Stimulated activated effector memory CD8-positive, alpha-beta T cell treated with anti-CD3 and anti-CD28 coated beads, Interleukin-12 subunit alpha, Interleukin-12 subunit beta, amount 100 ng/mL, for 72 hours (primary cell): ENCODE measurements at regions not wholly inside any gene's neighbourhood (a gene's known extent, or its start where the extent isn't known, plus 50 kb on each side); places are given as distances from the start of the nearest gene placed in this dataset.
A peak's percentile ranks its signal among the peaks of the same experiment; 100 is the strongest.
"Not testable (repeated sequence)": the region's sequence is repeated elsewhere in the genome, so short reads cannot be mapped to it uniquely, and the experiment has no call there.

Source experiments
- ATAC-seq: fragments of 150-1000 bp; cut with Tn5 transposase; 2 replicates; pipeline ENCODE4 v1.10.0; 2021
- DNase-seq, 2 donors: peaks; one replicate each; pipeline ENCODE4 v3.0.0; 2021 to 2022; ENCODE audit warnings: low spot score in 2 of 2
- H3K27ac Mint-ChIP-seq: one replicate; pipeline ENCODE4 v1.8.0; 2022; ENCODE audit warnings: mild to moderate bottlenecking, mixed read lengths
- H3K36me3 Mint-ChIP-seq: one replicate; pipeline ENCODE4 v1.8.0; 2022; ENCODE audit warnings: mild to moderate bottlenecking, mixed read lengths
- H3K4me1 Mint-ChIP-seq: one replicate; pipeline ENCODE4 v1.8.0; 2022; ENCODE audit warnings: mixed read lengths
- H3K4me3 Mint-ChIP-seq: one replicate; pipeline ENCODE4 v1.8.0; 2022; ENCODE audit warnings: mild to moderate bottlenecking, mixed read lengths
- H3K9me3 Mint-ChIP-seq: one replicate; pipeline ENCODE4 v1.8.0; 2022; ENCODE audit warnings: mixed read lengths

DNA sequence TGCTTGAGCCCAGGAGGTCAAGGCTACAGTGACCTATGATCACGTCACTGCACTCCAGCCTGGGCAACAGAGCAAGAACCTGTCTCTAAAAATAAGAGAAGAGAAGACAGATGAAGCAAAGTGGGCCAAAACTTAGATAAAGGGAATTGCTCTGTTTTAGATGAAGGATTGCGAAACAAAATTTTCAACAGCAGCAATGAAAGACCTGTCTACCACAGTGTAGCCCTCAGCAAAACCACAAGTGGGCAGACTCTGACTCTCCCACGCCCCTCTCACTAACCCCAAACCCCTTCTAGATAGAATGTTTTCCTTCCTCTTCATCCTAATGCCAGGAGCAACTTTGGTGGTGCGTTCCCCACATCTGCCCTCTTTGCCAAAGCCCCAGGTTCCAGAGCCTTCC lies 105.6 kb upstream of the ALDH3B2 start:
- Mint-ChIP-seq H3K4me1 (peaks cover 5% of the 10 kb centered on the region), H3K9me3 (no peaks in the 10 kb centered on the region), H3K36me3 (no peaks in the 10 kb centered on the region), H3K27ac (no peak overlapping the region), H3K4me3 (no peak overlapping the region)
- DNase-seq (no peak), ATAC-seq (no peak)

DNA sequence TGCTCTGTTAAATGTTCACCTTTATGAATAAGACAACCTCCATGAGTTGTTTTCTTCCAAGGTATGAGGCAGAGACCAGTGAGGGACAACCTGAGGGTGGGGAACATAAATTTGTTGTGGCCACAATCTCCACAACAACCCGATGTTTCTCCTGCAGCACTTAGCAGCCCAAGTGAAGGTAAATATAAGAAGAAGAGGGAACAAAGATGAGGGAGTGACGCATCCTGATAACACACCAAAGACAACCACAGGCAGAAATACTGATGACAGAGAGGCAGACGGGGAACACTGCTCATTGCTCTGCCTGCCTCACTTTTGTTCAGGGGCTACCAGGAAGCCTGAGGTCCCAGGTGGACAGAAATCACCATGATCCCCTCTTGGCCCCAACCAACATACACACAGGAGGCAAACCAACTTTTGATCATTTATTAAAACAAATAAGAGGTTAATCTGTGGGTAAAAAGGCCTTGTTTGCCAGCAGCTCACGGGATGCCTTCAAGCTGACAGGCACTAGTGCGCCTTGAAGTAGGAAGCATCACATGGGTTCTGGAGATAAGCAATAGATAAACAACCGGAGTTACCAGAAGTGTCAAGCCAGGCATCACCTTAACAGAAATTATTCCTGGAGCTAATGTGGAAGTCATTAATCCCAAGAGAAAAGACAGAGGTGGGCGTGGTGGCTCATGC lies 104.9 kb upstream of the ALDH3B2 start:
- H3K4me3 Mint-ChIP-seq, H3K36me3 Mint-ChIP-seq, DNase-seq, H3K9me3 Mint-ChIP-seq, H3K4me1 Mint-ChIP-seq, ATAC-seq, H3K27ac Mint-ChIP-seq: not testable (repeated sequence)

DNA sequence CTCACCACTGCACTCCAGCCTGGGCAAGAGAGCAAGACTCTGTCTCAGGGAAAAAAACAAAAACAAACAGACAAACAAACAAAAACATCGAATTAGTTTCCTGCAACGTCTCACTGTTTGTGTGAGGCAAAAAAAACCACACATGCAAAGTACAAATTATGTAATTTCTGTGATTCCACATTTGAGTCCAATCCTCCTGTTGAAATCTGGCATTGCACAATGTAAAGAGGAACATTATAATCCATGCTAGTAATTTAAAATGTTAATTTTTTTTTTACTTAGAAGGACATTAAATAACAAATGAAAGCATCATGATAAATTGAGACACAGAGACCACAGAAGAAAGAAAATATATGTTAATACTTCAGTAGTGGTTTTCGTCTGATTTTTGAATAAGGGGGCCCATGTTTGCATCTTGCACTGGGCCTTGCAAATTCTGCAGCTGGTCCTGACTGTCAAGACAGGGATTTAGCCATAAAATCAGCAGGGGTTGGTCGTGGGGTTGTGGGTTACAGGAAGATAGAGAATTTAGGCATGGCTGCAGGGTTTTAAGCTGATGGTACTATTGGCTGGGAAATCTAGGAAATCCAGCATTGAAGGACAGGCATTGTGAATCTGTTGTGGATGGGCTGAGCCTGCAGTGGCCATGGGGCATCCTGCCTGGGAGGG lies 102.6 kb upstream of the ALDH3B2 start:
- Mint-ChIP-seq H3K9me3 (no peaks in the 10 kb centered on the region), H3K4me3 (no peak overlapping the region), H3K36me3 (no peaks in the 10 kb centered on the region), H3K27ac (no peak overlapping the region), H3K4me1 (peaks cover 5% of the 10 kb centered on the region)
- ATAC-seq = no peak
- no peak for DNase-seq

DNA sequence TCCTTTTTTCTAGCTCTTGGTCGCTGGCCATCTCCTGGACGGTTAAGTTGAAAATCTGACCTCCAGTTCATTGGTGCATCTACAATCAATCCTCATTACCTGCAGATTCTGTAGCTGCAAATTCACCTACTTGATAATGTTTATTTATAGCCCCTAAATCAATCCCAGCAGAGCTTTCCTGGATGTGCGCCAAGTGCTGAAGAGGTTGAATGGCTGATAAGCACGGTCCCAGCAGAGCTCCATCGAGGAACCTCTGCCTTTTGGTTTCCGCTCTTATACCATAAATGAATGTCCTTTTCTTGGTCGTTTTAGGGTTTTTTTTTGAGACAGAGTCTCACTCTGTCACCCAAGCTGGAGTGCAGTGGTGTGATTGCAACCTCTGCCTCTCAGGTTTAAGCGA lies 99.8 kb upstream of the ALDH3B2 start:
- H3K4me1 Mint-ChIP-seq, DNase-seq, H3K9me3 Mint-ChIP-seq, H3K27ac Mint-ChIP-seq, H3K4me3 Mint-ChIP-seq, ATAC-seq, H3K36me3 Mint-ChIP-seq: not testable (repeated sequence)

DNA sequence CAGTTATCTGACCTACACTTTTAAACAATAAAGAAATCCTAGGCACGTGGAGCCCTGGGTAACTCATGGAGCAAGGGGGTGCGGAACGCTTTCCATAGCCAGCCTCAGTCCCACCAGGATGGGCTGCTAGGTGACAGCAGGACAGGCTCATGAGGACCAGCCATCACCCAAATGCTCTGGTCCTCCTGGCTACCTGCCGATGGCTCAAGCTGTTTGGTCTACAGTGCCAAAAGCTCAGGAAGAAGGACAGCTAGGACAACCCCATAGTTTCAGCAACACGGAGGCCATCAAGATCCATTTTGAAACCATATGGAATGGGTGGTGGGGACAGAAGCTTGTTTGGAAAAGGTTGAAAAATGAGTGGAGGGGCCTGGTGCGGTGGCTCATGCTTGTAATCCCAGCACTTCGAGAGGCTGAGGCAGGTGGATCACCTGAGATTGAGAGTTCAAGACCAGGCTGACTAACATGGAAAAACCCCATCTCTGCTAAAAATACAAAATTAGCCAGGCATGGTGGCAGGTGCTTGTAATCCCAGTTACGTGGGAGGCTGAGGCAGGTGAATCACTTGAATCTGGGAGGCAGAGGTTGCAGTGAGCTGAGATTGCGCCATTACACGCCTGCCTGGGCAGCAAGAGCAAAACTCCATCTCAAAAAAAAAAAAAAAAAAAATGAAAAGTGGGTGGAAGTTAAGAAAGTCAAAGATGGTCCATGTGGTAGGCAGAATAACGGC lies 93.7 kb upstream of the ALDH3B2 start:
- not testable (repeated sequence) for DNase-seq, H3K4me3 Mint-ChIP-seq, H3K27ac Mint-ChIP-seq, H3K4me1 Mint-ChIP-seq, H3K9me3 Mint-ChIP-seq, H3K36me3 Mint-ChIP-seq, ATAC-seq

DNA sequence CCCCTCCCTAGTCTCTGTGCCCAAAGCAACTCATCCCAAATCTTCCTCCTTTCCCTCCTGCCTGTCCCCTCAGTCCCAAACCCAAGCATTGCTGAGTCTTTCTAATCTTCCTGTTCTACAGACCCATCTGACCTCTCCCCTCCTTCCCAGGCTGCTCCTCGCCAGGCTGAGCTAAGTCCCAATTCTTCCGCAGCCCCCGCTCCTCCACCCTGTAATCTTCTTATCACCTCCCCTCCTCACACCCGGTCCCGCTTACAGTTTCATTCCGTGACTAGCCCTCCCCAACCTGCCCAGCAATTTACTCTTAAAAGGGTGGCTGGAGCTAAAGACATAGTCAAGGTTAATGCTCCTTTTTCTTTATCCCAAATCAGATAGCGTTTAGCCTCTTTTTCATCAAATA lies 86.8 kb upstream of the ALDH3B2 start:
- not testable (repeated sequence) for H3K36me3 Mint-ChIP-seq, ATAC-seq, H3K4me1 Mint-ChIP-seq, DNase-seq, H3K9me3 Mint-ChIP-seq, H3K27ac Mint-ChIP-seq, H3K4me3 Mint-ChIP-seq

DNA sequence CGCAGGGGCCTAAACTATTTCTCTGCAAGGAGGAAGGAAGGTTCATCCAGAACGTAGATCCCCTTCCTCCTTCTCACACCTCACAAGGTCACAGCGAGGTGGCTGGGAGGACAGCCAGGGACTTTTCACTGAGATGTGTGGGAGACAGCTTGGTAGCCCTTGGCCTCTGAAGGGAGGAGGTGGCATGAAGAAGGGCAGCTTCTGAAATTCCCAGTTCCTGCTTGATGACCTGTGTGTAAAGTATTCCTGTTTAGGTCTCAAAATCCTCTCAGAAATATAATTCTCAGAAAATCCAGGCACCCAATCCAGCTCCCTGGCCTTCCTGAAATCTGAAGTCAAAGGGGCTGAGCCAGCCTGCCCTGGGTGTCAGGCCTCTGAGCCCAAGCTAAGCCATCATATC lies 84.9 kb upstream of the ALDH3B2 start:
- not testable (repeated sequence) for H3K36me3 Mint-ChIP-seq, DNase-seq, H3K27ac Mint-ChIP-seq, H3K9me3 Mint-ChIP-seq, H3K4me1 Mint-ChIP-seq, ATAC-seq, H3K4me3 Mint-ChIP-seq

DNA sequence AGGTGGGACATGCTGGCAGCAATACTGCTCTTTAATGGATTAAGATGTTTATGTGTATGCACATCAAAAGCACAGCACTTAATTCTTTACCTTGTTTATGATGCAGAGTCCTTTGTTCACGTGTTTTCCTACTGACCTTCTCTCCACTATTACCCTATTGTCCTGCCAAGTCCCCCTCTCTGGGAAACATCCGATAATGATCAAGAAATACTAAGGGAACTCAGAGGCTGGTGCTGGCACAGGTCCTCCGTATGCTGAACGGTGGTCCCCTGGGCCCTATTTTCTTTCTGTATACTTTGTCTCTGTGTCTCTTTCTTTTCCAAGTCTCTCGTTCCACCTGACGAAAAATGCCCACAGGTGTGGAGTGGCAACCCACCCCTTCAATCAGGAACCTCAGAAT lies 84.0 kb upstream of the ALDH3B2 start:
- not testable (repeated sequence) for H3K4me3 Mint-ChIP-seq, H3K36me3 Mint-ChIP-seq, H3K27ac Mint-ChIP-seq, ATAC-seq, DNase-seq, H3K9me3 Mint-ChIP-seq, H3K4me1 Mint-ChIP-seq

DNA sequence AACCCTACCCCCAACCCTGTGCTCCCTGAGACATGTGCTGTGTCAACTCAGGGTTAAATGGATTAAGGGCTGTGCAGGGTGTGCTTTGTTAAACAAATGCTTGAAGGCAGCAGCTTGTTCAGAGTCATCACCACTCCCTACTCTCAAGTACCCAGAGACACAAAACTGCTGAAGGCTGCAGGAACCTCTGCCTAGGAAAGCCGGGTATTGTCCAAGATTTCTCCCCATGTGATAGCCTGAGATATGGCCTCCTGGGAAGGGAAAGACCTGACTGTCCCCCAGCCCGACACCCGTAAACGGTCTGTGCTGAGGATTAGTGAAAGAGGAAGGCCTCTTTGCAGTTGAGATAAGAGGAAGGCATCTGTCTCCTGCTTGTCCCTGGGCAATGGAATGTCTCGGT lies 83.6 kb upstream of the ALDH3B2 start:
- not testable (repeated sequence) for DNase-seq, H3K4me1 Mint-ChIP-seq, H3K9me3 Mint-ChIP-seq, H3K27ac Mint-ChIP-seq, H3K4me3 Mint-ChIP-seq, H3K36me3 Mint-ChIP-seq, ATAC-seq

DNA sequence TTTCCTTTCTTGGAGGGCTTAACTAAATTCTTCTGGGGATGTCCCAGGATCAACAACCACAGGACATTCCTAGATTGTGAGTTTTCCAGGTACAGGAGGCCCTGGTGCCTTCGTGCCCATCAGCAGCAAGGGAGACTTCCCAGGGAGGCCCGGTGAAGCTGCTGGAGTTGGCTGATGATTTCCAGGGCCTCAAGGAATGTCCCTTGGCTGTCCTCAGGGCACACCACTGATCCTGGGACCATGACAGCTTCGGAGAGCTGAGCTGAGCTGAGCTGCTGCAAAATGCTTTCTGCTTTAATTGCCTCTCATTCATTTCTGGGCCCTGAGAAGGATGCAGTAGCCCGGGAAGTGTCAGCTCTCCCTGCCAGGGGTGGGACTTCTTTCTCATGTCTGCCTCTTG lies 79.4 kb upstream of the ALDH3B2 start:
- ATAC-seq, H3K36me3 Mint-ChIP-seq, H3K4me1 Mint-ChIP-seq, H3K4me3 Mint-ChIP-seq, H3K9me3 Mint-ChIP-seq, H3K27ac Mint-ChIP-seq, DNase-seq: not testable (repeated sequence)

DNA sequence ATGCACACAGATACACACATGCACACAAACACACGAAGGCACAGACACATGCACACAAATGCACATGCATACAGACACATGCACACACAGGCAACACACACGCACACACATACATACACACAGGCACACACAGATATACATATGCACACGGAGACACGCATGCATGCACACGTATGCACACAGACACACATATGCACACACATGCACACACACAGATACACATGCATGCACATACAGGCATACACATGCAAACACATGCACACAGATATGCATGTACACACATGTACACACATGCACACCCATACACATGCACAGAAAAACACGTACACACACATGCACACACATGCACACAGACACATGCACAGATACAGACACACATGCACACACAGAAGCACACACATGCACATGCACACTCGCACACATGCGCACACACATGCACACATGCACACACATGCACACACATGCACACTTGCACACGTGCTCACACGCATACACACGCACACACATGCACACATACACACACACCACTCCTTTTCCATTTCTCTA lies 70.8 kb upstream of the ALDH3B2 start:
- no peaks in the 10 kb centered on the region for H3K9me3 Mint-ChIP-seq
- H3K4me3 Mint-ChIP-seq = no peak overlapping the region
- H3K36me3 Mint-ChIP-seq = no peaks in the 10 kb centered on the region
- H3K27ac Mint-ChIP-seq = no peak overlapping the region
- DNase-seq = no peak
- peaks cover 6% of the 10 kb centered on the region for H3K4me1 Mint-ChIP-seq
- ATAC-seq = no peak

DNA sequence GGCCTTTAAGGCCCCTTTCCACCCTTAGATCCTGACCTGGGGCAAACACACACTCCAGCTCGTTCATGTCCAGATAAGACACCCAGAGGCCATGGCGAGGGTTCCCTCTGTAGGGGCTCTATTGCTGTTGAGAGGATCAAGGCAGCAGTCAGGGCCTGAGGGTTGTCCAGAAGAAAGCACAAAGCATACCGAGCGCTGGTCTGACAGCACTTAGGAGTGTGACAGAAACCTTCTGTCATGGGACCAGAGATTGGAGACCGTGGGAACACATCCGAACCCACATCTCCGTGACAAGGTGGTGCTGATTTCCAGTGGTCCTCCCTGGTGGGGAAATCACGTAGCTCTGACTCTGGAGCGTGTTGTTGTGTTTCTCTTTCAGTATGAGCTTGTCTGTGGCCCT lies 69.8 kb upstream of the ALDH3B2 start:
- H3K27ac Mint-ChIP-seq, H3K9me3 Mint-ChIP-seq, H3K4me1 Mint-ChIP-seq, ATAC-seq, H3K36me3 Mint-ChIP-seq, H3K4me3 Mint-ChIP-seq, DNase-seq: not testable (repeated sequence)

DNA sequence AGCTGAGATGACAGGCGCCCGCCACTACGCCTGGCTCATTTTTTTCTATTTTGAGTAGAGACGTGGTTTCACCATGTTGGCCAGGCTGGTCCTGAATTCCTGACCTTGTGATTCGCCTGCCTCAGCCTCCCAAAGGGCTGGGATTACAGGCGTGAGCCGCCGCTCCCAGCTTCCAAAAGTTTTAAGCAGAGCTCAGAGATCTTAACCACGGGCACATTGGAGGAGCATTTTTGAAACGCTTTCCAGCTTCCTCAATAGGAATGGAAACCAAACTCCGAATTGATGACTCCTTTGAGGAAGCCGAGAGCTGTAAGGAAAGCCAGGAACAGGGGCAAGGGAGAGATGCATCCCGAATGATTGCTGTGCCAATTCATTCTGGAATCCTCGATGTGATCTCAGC lies 63.8 kb upstream of the ALDH3B2 start:
- H3K36me3 Mint-ChIP-seq, H3K9me3 Mint-ChIP-seq, DNase-seq, ATAC-seq, H3K4me3 Mint-ChIP-seq, H3K27ac Mint-ChIP-seq, H3K4me1 Mint-ChIP-seq: not testable (repeated sequence)

DNA sequence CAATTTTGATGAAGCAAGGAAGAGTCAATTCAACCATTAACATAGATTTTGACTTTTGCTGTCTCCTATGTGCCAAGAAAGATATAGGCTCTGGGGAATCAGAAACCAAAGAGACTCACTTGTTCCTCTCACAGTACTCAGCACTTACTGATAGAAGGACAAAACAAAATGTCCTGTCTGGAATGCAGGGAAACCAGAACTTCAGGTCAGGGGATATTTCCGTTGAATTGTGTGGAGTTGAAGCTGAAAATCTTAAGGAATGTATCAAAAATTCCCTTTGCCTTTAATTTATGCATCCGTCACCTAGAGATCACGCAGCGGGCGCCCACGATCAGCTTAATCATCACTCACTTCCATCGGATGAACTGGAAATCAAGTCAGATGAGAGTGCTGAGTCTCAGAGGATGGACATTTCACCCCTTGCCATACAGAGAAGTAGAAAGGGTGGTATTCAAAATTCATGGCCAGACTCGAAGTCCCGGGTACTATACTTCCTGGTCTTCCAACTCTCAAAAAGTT lies 63.2 kb upstream of the ALDH3B2 start:
- H3K4me3 Mint-ChIP-seq, ATAC-seq, H3K27ac Mint-ChIP-seq, H3K9me3 Mint-ChIP-seq, H3K4me1 Mint-ChIP-seq, DNase-seq, H3K36me3 Mint-ChIP-seq: not testable (repeated sequence)

DNA sequence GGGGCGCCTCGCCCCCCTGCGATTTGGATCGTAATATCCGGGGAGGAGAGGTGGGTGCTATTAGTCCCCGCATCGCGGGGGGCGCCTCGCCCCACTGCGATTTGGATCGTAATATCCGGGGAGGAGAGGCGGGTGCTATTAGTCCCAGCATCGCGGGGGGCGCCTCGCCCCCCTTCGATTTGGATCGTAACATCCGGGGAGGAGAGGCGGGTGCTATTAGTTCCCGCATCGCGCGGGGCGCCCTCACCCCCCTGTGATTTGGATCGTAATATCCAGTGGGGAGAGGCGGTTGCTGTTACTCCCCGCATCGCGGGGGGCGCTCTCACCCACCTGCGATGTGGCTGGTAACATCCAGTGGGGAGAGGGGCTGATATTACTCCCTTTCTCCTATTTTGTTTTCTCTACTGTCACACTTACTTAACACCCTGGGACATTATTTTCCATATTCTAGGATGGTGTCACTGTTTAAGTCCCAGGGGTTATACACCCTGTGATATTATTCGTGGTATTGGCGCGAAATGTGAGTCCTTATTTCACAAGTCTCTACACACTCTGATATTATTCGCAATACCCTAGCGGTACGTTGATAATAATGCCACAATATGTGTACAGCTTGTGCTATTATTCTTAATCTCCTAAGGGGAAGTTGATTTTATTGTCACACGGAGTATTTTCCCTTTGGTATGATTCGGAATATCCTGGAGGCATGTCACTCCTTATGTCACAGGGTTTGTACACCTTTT lies 57.8 kb upstream of the ALDH3B2 start:
- no peak overlapping the region for H3K27ac Mint-ChIP-seq
- H3K4me1 Mint-ChIP-seq = peaks cover 14% of the 10 kb centered on the region
- H3K9me3 Mint-ChIP-seq = no peaks in the 10 kb centered on the region
- peak overlapping the region; percentile 52 for H3K4me3 Mint-ChIP-seq
- DNase-seq (no peak), ATAC-seq (peak; percentile 54)
- no peaks in the 10 kb centered on the region for H3K36me3 Mint-ChIP-seq
